Activated CD8-positive, alpha-beta T cell treated with anti-CD3 and anti-CD28 coated beads for 36 hours (primary cell): ENCODE measurements at regions not wholly inside any gene's neighbourhood (a gene's known extent, or its start where the extent isn't known, plus 50 kb on each side); places are given as distances from the start of the nearest gene placed in this dataset.

ENCODE experiments used
- ATAC-seq: fragments of 200-7000 bp; cut with Tn5 transposase; one replicate; pipeline ENCODE4 v1.10.0; 2021; ENCODE audit warnings: mild to moderate bottlenecking, moderate library complexity
- CTCF ChIA-PET: fragments of 350-600 bp; sonication (Branson Sonifier 250); formaldehyde crosslinking; loops from one replicate; lab custom pipeline; 2021; ENCODE audit warnings: antibody characterized with exemption; lab: Charles Lee
- POLR2A ChIA-PET: fragments of 350-600 bp; sonication (Branson Sonifier 250); formaldehyde crosslinking; loops from one replicate; lab custom pipeline; 2021; ENCODE audit warnings: antibody characterized with exemption; lab: Charles Lee
- DNase-seq: peaks from one replicate; pipeline ENCODE4 v3.0.0-alpha.2; 2020
- H3K27ac Mint-ChIP-seq: one replicate; pipeline ENCODE4 v1.8.0; 2021; ENCODE audit warnings: mild to moderate bottlenecking, mixed read lengths
- H3K27me3 Mint-ChIP-seq: one replicate; pipeline ENCODE4 v1.8.0; 2021; ENCODE audit warnings: mixed read lengths
- H3K36me3 Mint-ChIP-seq: one replicate; pipeline ENCODE4 v1.8.0; 2021; ENCODE audit warnings: low read depth, mixed read lengths
- H3K4me1 Mint-ChIP-seq: one replicate; pipeline ENCODE4 v1.8.0; 2021; ENCODE audit warnings: low read depth, mixed read lengths
- H3K4me3 Mint-ChIP-seq: one replicate; pipeline ENCODE4 v1.8.0; 2021; ENCODE audit warnings: mild to moderate bottlenecking, moderate library complexity, mixed read lengths
- H3K9me3 Mint-ChIP-seq: one replicate; pipeline ENCODE4 v1.8.0; 2021; ENCODE audit warnings: mixed read lengths
- intact Hi-C: fragments of 100-400 bp; cut with micrococcal nuclease; formaldehyde crosslinking; loops from one replicate; pipeline ENCODE4 v1.10.0; 2022
- TF ChIP-seq, protein P1 (sequence below): fragments of 200-600 bp; IDR thresholded peaks from one replicate; pipeline ENCODE4 v1.8.0; 2022; ENCODE audit warnings: antibody characterized with exemption, mild to moderate bottlenecking

DNA sequence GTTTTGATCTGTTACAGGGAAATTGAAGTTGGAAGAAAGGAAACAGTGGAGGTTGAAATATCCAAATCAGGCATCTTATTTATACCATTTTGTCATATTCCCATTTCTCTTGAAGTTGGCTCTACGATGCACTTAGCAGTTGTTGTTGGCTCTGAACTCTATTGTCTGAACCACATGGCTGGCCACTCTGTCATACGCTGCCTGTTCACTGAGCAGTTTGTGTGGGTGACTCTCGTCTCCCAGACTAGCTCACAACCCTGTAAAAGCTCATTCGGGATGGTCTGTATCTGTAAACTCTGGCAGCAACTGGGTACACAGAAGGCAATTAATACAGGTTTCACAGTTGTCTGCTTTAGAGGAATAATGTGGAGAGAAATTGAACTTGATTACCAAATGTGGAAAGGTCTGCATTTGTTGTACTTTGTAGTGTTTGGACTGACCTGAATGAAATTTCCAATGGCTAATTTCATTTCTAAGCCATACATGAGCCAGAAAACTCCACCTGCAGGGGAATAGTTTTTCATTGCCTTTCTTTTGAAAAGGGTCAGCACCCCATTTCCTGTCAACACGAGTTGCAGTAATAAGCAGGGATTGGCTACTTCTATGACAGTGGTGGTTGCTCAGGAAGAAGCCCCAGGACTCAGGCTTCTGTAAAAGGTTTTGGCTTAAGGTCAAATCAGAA, 378.2 kb downstream of the OSR1 start:
- H3K9me3 Mint-ChIP-seq, result no peaks in the 10 kb centered on the region
- H3K4me1 Mint-ChIP-seq, result no peaks in the 10 kb centered on the region
- H3K4me3 Mint-ChIP-seq, result no peak overlapping the region
- intact Hi-C loops, result no loop called here
- no peaks in the 10 kb centered on the region for H3K36me3 Mint-ChIP-seq
- TF ChIP-seq, protein P1, sequence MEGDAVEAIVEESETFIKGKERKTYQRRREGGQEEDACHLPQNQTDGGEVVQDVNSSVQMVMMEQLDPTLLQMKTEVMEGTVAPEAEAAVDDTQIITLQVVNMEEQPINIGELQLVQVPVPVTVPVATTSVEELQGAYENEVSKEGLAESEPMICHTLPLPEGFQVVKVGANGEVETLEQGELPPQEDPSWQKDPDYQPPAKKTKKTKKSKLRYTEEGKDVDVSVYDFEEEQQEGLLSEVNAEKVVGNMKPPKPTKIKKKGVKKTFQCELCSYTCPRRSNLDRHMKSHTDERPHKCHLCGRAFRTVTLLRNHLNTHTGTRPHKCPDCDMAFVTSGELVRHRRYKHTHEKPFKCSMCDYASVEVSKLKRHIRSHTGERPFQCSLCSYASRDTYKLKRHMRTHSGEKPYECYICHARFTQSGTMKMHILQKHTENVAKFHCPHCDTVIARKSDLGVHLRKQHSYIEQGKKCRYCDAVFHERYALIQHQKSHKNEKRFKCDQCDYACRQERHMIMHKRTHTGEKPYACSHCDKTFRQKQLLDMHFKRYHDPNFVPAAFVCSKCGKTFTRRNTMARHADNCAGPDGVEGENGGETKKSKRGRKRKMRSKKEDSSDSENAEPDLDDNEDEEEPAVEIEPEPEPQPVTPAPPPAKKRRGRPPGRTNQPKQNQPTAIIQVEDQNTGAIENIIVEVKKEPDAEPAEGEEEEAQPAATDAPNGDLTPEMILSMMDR, result no peak
- ChIA-PET CTCF (no interaction called here), POLR2A (no interaction called here)
- H3K27me3 Mint-ChIP-seq, result no peaks in the 10 kb centered on the region
- no peak overlapping the region for H3K27ac Mint-ChIP-seq
- no peak for ATAC-seq
- DNase-seq, result no peak

DNA sequence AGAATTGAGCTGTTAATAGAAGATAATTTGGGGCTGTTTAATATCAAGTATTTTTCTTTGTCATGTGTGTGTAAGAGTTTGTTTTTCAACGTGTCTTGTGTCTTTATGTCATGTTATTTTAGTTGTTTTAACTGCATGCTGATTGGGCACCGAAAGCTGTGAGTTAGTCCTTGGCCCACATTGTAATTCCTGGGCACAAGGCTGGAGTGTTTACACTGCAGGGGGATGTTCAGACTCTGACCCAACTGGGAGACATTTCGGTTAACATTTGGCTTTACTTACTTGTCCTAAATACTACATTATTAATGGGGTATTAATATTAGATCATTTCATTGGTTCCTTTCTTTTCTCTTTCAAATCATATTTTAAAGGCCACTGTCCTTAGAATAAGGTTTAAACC, 381.0 kb downstream of the OSR1 start:
- TF ChIP-seq, protein P1, result no peak
- Mint-ChIP-seq H3K27me3 (no peaks in the 10 kb centered on the region), H3K27ac (no peak overlapping the region), H3K9me3 (no peaks in the 10 kb centered on the region), H3K4me1 (no peaks in the 10 kb centered on the region), H3K36me3 (no peaks in the 10 kb centered on the region), H3K4me3 (no peak overlapping the region)
- CTCF ChIA-PET, result no interaction called here
- POLR2A ChIA-PET, result no interaction called here
- intact Hi-C loops, result no loop called here
- no peak for DNase-seq
- no peak for ATAC-seq

DNA sequence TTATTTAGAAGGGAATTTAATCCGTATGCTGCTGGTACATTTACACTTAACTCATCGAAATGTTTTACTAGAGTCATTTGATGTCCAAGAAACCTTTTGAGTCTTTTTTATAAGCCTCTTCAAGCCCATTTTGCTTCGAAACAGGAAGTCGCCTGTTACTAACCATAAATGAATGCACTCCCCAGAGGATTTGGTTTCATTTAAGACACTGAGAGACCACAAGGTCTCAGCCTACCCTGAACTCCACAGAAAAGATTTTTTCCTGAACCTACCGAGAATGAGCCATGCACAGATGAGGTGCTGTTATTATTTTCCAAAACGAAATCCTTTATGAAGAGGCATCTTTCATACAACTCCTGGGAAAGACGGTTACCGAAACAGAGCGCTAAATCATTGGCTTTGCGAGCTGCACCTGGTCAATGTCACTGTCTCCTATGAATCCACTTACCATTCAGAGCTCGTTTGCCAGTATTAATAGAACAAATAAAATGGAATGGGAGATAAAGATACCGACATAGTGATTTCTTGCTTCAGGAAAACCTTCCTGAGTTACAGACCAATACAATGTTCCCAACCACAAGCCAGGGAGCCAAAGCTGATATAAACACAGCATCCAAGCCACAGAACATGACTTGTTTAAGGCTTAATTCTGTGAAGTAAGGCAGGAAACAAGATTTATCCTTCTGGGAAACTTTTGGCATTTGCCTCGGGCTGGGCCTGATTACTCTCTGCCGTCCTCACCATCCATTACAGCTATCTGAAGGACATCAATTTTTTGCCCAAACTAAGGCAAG, 382.1 kb downstream of the OSR1 start:
- POLR2A ChIA-PET, result interaction anchor here (0.6 kb wide), 1 partner anchor 59 kb away, joined by 3 read pairs; no protein-coding TSS in a partner anchor

DNA sequence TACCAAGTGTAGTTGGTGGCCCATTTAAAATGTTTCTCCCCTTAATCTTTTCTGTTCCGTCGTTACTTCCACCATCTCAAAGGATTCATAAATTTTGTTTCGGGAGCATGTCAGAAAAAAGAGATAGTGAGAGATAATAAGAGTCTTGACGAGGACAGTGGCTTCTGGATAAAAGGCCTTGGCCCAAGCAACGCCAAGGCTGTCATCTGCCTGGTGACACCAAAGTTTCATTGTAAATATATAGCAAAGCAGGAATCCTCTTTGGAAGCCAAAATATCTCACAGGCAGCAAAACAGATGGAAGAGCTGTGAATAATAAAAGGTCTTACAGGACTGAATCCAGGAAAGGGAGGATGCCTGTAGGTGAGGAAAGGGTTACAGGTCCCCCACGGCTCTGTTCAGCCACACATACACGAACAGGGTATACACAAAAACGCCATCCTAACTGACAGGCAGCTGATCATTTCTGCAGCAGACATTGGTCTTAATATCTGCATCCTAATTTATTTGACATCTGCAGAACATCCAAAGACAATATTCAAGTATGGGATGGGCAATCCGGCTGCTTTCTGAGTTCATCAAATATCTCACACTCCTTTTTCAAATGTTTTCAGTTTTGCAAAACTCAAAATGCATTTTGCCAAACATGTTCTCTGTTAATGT, 382.8 kb downstream of the OSR1 start:
- H3K36me3 Mint-ChIP-seq, result no peaks in the 10 kb centered on the region
- no peak overlapping the region for H3K4me3 Mint-ChIP-seq
- H3K9me3 Mint-ChIP-seq, result no peaks in the 10 kb centered on the region
- no peaks in the 10 kb centered on the region for H3K4me1 Mint-ChIP-seq
- ChIA-PET POLR2A (interaction anchor here (0.6 kb wide), 1 partner anchor 59 kb away, joined by 3 read pairs; no protein-coding TSS in a partner anchor), CTCF (no interaction called here)
- H3K27me3 Mint-ChIP-seq, result no peaks in the 10 kb centered on the region
- intact Hi-C loops, result no loop called here
- H3K27ac Mint-ChIP-seq, result no peak overlapping the region
- ATAC-seq (no peak), DNase-seq (no peak)
- TF ChIP-seq, protein P1, result no peak

More for the DNA sequence above, 382.1 kb downstream of the OSR1 start:
- no peaks in the 10 kb centered on the region for H3K36me3 Mint-ChIP-seq
- H3K27ac Mint-ChIP-seq, result no peak overlapping the region
- H3K27me3 Mint-ChIP-seq, result no peaks in the 10 kb centered on the region
- DNase-seq, result no peak
- intact Hi-C loops, result no loop called here
- H3K4me1 Mint-ChIP-seq, result no peaks in the 10 kb centered on the region
- TF ChIP-seq, protein P1, result no peak
- no peaks in the 10 kb centered on the region for H3K9me3 Mint-ChIP-seq
- no peak overlapping the region for H3K4me3 Mint-ChIP-seq
- ATAC-seq, result no peak
- CTCF ChIA-PET, result no interaction called here
